Endothelial cell (in vitro differentiated cells): ENCODE measurements at regions not wholly inside any gene's neighbourhood (a gene's known extent, or its start where the extent isn't known, plus 50 kb on each side); places are given as distances from the start of the nearest gene placed in this dataset.

Experiments
- DNase-seq: peaks from one replicate; pipeline ENCODE4 v3.0.0; 2021; ENCODE audit warnings: low spot score
- H3K27ac Mint-ChIP-seq: one replicate; pipeline ENCODE4 v1.8.0; 2021; ENCODE audit warnings: mixed read lengths, inconsistent platforms; ENCODE audit not compliant: unreplicated experiment
- H3K27me3 Mint-ChIP-seq: one replicate; pipeline ENCODE4 v1.8.0; 2021; ENCODE audit warnings: mild to moderate bottlenecking, moderate library complexity, mixed read lengths, inconsistent platforms; ENCODE audit not compliant: unreplicated experiment
- H3K36me3 Mint-ChIP-seq: one replicate; pipeline ENCODE4 v1.8.0; 2021; ENCODE audit warnings: mild to moderate bottlenecking, low read depth, mixed read lengths, inconsistent platforms; ENCODE audit not compliant: unreplicated experiment
- H3K4me1 Mint-ChIP-seq: one replicate; pipeline ENCODE4 v1.8.0; 2021; ENCODE audit warnings: mild to moderate bottlenecking, mixed read lengths, inconsistent platforms; ENCODE audit not compliant: unreplicated experiment
- H3K4me3 Mint-ChIP-seq: one replicate; pipeline ENCODE4 v1.8.0; 2021; ENCODE audit warnings: mild to moderate bottlenecking, mixed read lengths, inconsistent platforms; ENCODE audit not compliant: unreplicated experiment
- H3K9me3 Mint-ChIP-seq: one replicate; pipeline ENCODE4 v1.8.0; 2021; ENCODE audit warnings: mixed read lengths, inconsistent platforms; ENCODE audit not compliant: unreplicated experiment
- CTCF ChIP-seq: fragments of 200-600 bp; sonication (generic); IDR thresholded peaks from one replicate; pipeline ENCODE4 v1.5.0; 2021; ENCODE audit warnings: antibody characterized with exemption; ENCODE audit not compliant: unreplicated experiment

GRCh38 chr5:8355981-8356380, 487.0 kb downstream of the MTRR start:
- H3K4me3 Mint-ChIP-seq = no peak overlapping the region
- no peak for DNase-seq
- H3K27me3 Mint-ChIP-seq = no peaks in the 10 kb centered on the region
- H3K9me3 Mint-ChIP-seq = no peaks in the 10 kb centered on the region
- no peaks in the 10 kb centered on the region for H3K36me3 Mint-ChIP-seq
- TF ChIP-seq CTCF = no peak
- no peaks in the 10 kb centered on the region for H3K4me1 Mint-ChIP-seq
- no peak overlapping the region for H3K27ac Mint-ChIP-seq

- no peak overlapping the region for H3K4me3 Mint-ChIP-seq
- no peaks in the 10 kb centered on the region for H3K4me1 Mint-ChIP-seq
- TF ChIP-seq CTCF = no peak
- H3K27ac Mint-ChIP-seq = no peak overlapping the region
- H3K9me3 Mint-ChIP-seq = no peaks in the 10 kb centered on the region
- H3K27me3 Mint-ChIP-seq = no peaks in the 10 kb centered on the region
- no peak for DNase-seq
- H3K36me3 Mint-ChIP-seq = no peaks in the 10 kb centered on the region
Observed at GRCh38 chr5:8360012-8360411, 491.1 kb downstream of the MTRR start.

GRCh38 chr5:8362495-8362894, 493.5 kb downstream of the MTRR start:
- no peaks in the 10 kb centered on the region for H3K27me3 Mint-ChIP-seq

GRCh38 chr5:8363138-8363537, 494.2 kb downstream of the MTRR start:
- no peak overlapping the region for H3K27ac Mint-ChIP-seq
- no peaks in the 10 kb centered on the region for H3K9me3 Mint-ChIP-seq
- no peaks in the 10 kb centered on the region for H3K36me3 Mint-ChIP-seq
- DNase-seq = no peak
- no peak for TF ChIP-seq CTCF
- H3K4me1 Mint-ChIP-seq = no peaks in the 10 kb centered on the region
- H3K27me3 Mint-ChIP-seq = no peaks in the 10 kb centered on the region
- no peak overlapping the region for H3K4me3 Mint-ChIP-seq

More at GRCh38 chr5:8362495-8362894, 493.5 kb downstream of the MTRR start:
- DNase-seq = no peak
- H3K27ac Mint-ChIP-seq = no peak overlapping the region
- H3K9me3 Mint-ChIP-seq = no peaks in the 10 kb centered on the region
- no peaks in the 10 kb centered on the region for H3K4me1 Mint-ChIP-seq
- no peak overlapping the region for H3K4me3 Mint-ChIP-seq
- no peak for TF ChIP-seq CTCF
- H3K36me3 Mint-ChIP-seq = no peaks in the 10 kb centered on the region

- TF ChIP-seq CTCF = no peak
- Mint-ChIP-seq H3K4me3 (no peak overlapping the region), H3K9me3 (no peaks in the 10 kb centered on the region), H3K36me3 (no peaks in the 10 kb centered on the region), H3K4me1 (no peaks in the 10 kb centered on the region), H3K27me3 (no peaks in the 10 kb centered on the region), H3K27ac (no peak overlapping the region)
- DNase-seq = no peak
Observed at GRCh38 chr5:8366266-8366665, 497.3 kb downstream of the MTRR start.
